Keratinocyte (primary cell): ENCODE measurements at regions not wholly inside any gene's neighbourhood (a gene's known extent, or its start where the extent isn't known, plus 50 kb on each side); places are given as distances from the start of the nearest gene placed in this dataset.

Experiments
- DNase-seq: peaks from one replicate; pipeline ENCODE4 v3.0.0-alpha.2; 2011; ENCODE audit warnings: low read depth, missing footprints, low spot score
- FAIRE-seq: peaks from 2 replicates; lab custom pipeline; 2011; peaks lifted over from hg19 to GRCh38; lab: Jason Lieb, UNC
- H2AFZ ChIP-seq: 2 replicates; pipeline ENCODE4 v1.6.0; 2012; ENCODE audit warnings: low read length, control low read depth, inconsistent platforms; ENCODE audit not compliant: control insufficient read depth
- H3K27ac ChIP-seq: 2 replicates; pipeline ENCODE4 v1.5.1; 2011; ENCODE audit warnings: low read length; ENCODE audit not compliant: control insufficient read depth, insufficient read depth
- H3K27me3 ChIP-seq: 3 replicates; pipeline ENCODE4 v1.6.0; 2011; ENCODE audit warnings: low read length; ENCODE audit not compliant: control insufficient read depth, insufficient read depth; ENCODE audit errors: extremely low read depth
- H3K36me3 ChIP-seq, 2 experiments: 2 replicates in 1 of 2; 3 replicates in 1 of 2; pipeline ENCODE4 v1.5.1; 2011; ENCODE audit warnings: low read length in 2 of 2, mild to moderate bottlenecking in 1 of 2; ENCODE audit not compliant: control insufficient read depth in 2 of 2, insufficient read depth in 2 of 2; ENCODE audit errors: extremely low read depth in 1 of 2
- H3K4me1 ChIP-seq: 3 replicates; pipeline ENCODE4 v1.5.1; 2011; ENCODE audit warnings: low read length; ENCODE audit not compliant: control insufficient read depth, insufficient read depth; ENCODE audit errors: extremely low read depth
- H3K4me2 ChIP-seq: 3 replicates; pipeline ENCODE4 v1.6.0; 2011; ENCODE audit warnings: low read depth, low read length; ENCODE audit not compliant: control insufficient read depth, insufficient read depth; ENCODE audit errors: extremely low read depth
- H3K4me3 ChIP-seq, 3 experiments: fragments of 200-600 bp in 1 of 3; sonication (generic) in 1 of 3; 2 replicates in 2 of 3; 3 replicates in 1 of 3; pipeline ENCODE4 v1.5.1; 2011 to 2016; ENCODE audit warnings: low read length in 3 of 3, mild to moderate bottlenecking in 3 of 3, control low read depth in 2 of 3, inconsistent platforms in 1 of 3, low read depth in 1 of 3, mixed read lengths in 1 of 3, mixed run types in 1 of 3, moderate library complexity in 1 of 3; ENCODE audit not compliant: control insufficient read depth in 2 of 3, insufficient read depth in 2 of 3; ENCODE audit errors: extremely low read depth in 1 of 3
- H3K79me2 ChIP-seq: 2 replicates; pipeline ENCODE4 v1.6.0; 2012; ENCODE audit warnings: low read length; ENCODE audit not compliant: control insufficient read depth, insufficient read depth
- H3K9ac ChIP-seq: 3 replicates; pipeline ENCODE4 v1.6.0; 2011; ENCODE audit warnings: low read length; ENCODE audit not compliant: control insufficient read depth, insufficient read depth; ENCODE audit errors: extremely low read depth
- H3K9me1 ChIP-seq: 3 replicates; pipeline ENCODE4 v1.6.0; 2011; ENCODE audit warnings: low read length; ENCODE audit not compliant: control insufficient read depth, insufficient read depth; ENCODE audit errors: extremely low read depth
- H3K9me3 ChIP-seq: 2 replicates; pipeline ENCODE4 v1.5.1; 2012; ENCODE audit warnings: low read depth, low read length; ENCODE audit not compliant: control insufficient read depth
- H4K20me1 ChIP-seq: 3 replicates; pipeline ENCODE4 v1.6.0; 2011; ENCODE audit warnings: low read length; ENCODE audit not compliant: control insufficient read depth, insufficient read depth; ENCODE audit errors: extremely low read depth
- EZH2 ChIP-seq: IDR thresholded peaks from one replicate; pipeline ENCODE4 v1.6.1; 2012; ENCODE audit warnings: inconsistent platforms, mild to moderate bottlenecking, low read length, moderate library complexity
- dilution Hi-C: fragments of 300-500 bp; cut with MboI; formaldehyde crosslinking; loops from one replicate; pipeline ENCODE4 v1.7.0; 2020; ENCODE audit warnings: low sequenced_read_pairs; ENCODE audit not compliant: extremely low pct_ligation_motif_present
- TF ChIP-seq, protein P1 (sequence below), 3 experiments: IDR thresholded peaks in 1 of 3; conservative IDR thresholded peaks in 1 of 3; optimal IDR thresholded peaks in 1 of 3; 2 replicates in 2 of 3; 3 replicates in 1 of 3; pipeline versions ENCODE3 to v1.5.1; 2011; ENCODE audit warnings: low read length in 3 of 3, mild to moderate bottlenecking in 3 of 3, moderate library complexity in 2 of 3, control low read depth in 1 of 3, inconsistent platforms in 1 of 3; ENCODE audit not compliant: insufficient read depth in 2 of 3; ENCODE audit errors: extremely low read depth in 1 of 3

- Histone ChIP-seq H3K27me3 (no peaks in the 10 kb centered on the region), H4K20me1 (no peaks in the 10 kb centered on the region), H3K9ac (no peak overlapping the region), H3K4me1 (peaks cover 29% of the 10 kb centered on the region), H3K79me2 (no peaks in the 10 kb centered on the region), H3K9me3 (no peaks in the 10 kb centered on the region), H2AFZ (peak overlapping the region; percentile 10), H3K4me3 (no peak overlapping the region), H3K27ac (peak overlapping the region; percentile 11), H3K9me1 (no peaks in the 10 kb centered on the region), H3K4me2 (no peak overlapping the region), H3K36me3 (no peaks in the 10 kb centered on the region)
- peak; percentile 34 for FAIRE-seq
- TF ChIP-seq EZH2 = no peak
- TF ChIP-seq, protein P1, sequence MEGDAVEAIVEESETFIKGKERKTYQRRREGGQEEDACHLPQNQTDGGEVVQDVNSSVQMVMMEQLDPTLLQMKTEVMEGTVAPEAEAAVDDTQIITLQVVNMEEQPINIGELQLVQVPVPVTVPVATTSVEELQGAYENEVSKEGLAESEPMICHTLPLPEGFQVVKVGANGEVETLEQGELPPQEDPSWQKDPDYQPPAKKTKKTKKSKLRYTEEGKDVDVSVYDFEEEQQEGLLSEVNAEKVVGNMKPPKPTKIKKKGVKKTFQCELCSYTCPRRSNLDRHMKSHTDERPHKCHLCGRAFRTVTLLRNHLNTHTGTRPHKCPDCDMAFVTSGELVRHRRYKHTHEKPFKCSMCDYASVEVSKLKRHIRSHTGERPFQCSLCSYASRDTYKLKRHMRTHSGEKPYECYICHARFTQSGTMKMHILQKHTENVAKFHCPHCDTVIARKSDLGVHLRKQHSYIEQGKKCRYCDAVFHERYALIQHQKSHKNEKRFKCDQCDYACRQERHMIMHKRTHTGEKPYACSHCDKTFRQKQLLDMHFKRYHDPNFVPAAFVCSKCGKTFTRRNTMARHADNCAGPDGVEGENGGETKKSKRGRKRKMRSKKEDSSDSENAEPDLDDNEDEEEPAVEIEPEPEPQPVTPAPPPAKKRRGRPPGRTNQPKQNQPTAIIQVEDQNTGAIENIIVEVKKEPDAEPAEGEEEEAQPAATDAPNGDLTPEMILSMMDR (optimal IDR thresholded peaks at IDR 0.05 in 1 of 3, IDR thresholded peaks at IDR 0.05 in 1 of 3, conservative IDR thresholded peaks at IDR 0.05 in 1 of 3; ENCODE audit: extremely low read depth in 1 of 3, insufficient read depth in 2 of 3, low read length in 3 of 3) = no peak
- no peak for DNase-seq
- dilution Hi-C loops = no loop called here
Measured at GRCh38 chr21:18545908-18546307, 142.3 kb upstream of the TMPRSS15 start.

DNA sequence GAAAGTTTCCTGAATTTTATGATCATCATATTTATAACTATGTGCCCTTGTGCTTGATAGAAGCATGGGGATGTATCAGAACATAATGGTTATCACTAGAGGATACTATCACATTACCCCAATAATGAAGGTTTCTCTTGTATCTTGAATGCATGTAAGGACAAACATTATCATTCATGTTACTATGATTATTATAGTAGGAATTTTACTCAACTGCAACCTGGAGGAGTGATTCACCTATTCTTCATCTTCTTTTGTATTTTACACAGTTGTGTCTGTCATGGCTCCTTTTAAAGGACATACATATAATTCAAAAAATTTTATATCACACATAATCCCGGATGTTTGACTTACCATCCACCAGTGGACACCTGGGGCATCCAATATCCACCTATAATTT, 143.8 kb upstream of the TMPRSS15 start:
- no peak for TF ChIP-seq EZH2
- TF ChIP-seq, protein P1 (optimal IDR thresholded peaks at IDR 0.05 in 1 of 3, IDR thresholded peaks at IDR 0.05 in 1 of 3, conservative IDR thresholded peaks at IDR 0.05 in 1 of 3; ENCODE audit: extremely low read depth in 1 of 3, insufficient read depth in 2 of 3, low read length in 3 of 3) = no peak
- no peak overlapping the region for H2AFZ ChIP-seq

More for the DNA sequence above, 143.8 kb upstream of the TMPRSS15 start:
- Histone ChIP-seq H3K79me2 (no peaks in the 10 kb centered on the region), H3K9me3 (no peaks in the 10 kb centered on the region), H3K4me2 (no peak overlapping the region), H3K36me3 (no peaks in the 10 kb centered on the region), H3K4me1 (peaks cover 29% of the 10 kb centered on the region), H3K4me3 (no peak overlapping the region), H3K9me1 (no peaks in the 10 kb centered on the region), H3K9ac (no peak overlapping the region), H3K27ac (peak overlapping the region; percentile 11), H3K27me3 (no peaks in the 10 kb centered on the region), H4K20me1 (no peaks in the 10 kb centered on the region)
- FAIRE-seq (no peak), DNase-seq (no peak)
- dilution Hi-C loops = no loop called here
